HG03575 (cell line): ENCODE measurements at regions not wholly inside any gene's neighbourhood (a gene's known extent, or its start where the extent isn't known, plus 50 kb on each side); places are given as distances from the start of the nearest gene placed in this dataset.
"Not testable (repeated sequence)": the region's sequence is repeated elsewhere in the genome, so short reads cannot be mapped to it uniquely, and the experiment has no call there.

ENCODE experiments used
- ATAC-seq: cut with Tn5 transposase; IDR thresholded peaks from one replicate; pipeline ENCODE4 v1.9.1; 2021; ENCODE audit not compliant: unreplicated experiment, insufficient number of reproducible peaks, low FRiP score; ENCODE audit errors: extremely low read depth

- ATAC-seq, result no peak
Observed at GRCh38 chr11:82404981-82405380, 328.7 kb downstream of the FAM181B start.

- no peak for ATAC-seq
Observed at GRCh38 chr11:82403640-82404305, 329.9 kb downstream of the FAM181B start.

GRCh38 chr11:82398300-82398815 lies 335.3 kb downstream of the FAM181B start:
- no peak for ATAC-seq

- not testable (repeated sequence) for ATAC-seq
Observed at GRCh38 chr11:82396639-82397038, 337.0 kb downstream of the FAM181B start.

- ATAC-seq, result no peak
Observed at GRCh38 chr11:82384308-82384707, 349.4 kb downstream of the FAM181B start.

GRCh38 chr11:82373781-82374542 lies 359.7 kb downstream of the FAM181B start:
- no peak for ATAC-seq

GRCh38 chr11:82365351-82365750 lies 368.3 kb downstream of the FAM181B start:
- no peak for ATAC-seq

GRCh38 chr11:82356316-82356715 lies 377.3 kb downstream of the FAM181B start:
- ATAC-seq, result no peak

GRCh38 chr11:82355313-82355823 lies 378.3 kb downstream of the FAM181B start:
- ATAC-seq, result no peak

- no peak for ATAC-seq
Observed at GRCh38 chr11:82326853-82327252, 406.8 kb downstream of the FAM181B start.

- no peak for ATAC-seq
Observed at GRCh38 chr11:82321206-82321605, 412.5 kb downstream of the FAM181B start.

- ATAC-seq, result no peak
Observed at GRCh38 chr11:82315093-82315492, 418.6 kb downstream of the FAM181B start.

- no peak for ATAC-seq
Observed at GRCh38 chr11:82308979-82309378, 424.7 kb downstream of the FAM181B start.

- no peak for ATAC-seq
Observed at GRCh38 chr11:82305123-82305522, 428.5 kb downstream of the FAM181B start.

- ATAC-seq, result no peak
Observed at GRCh38 chr11:82303671-82304070, 430.0 kb downstream of the FAM181B start.

- ATAC-seq, result no peak
Observed at GRCh38 chr11:82288471-82288870, 445.2 kb downstream of the FAM181B start.

GRCh38 chr11:82270870-82271269 lies 462.8 kb downstream of the FAM181B start:
- no peak for ATAC-seq

GRCh38 chr11:82268627-82269026 lies 465.0 kb downstream of the FAM181B start:
- no peak for ATAC-seq

- no peak for ATAC-seq
Observed at GRCh38 chr11:82267186-82267585, 466.5 kb downstream of the FAM181B start.

GRCh38 chr11:82261367-82261766 lies 472.3 kb downstream of the FAM181B start:
- no peak for ATAC-seq
